Gastroesophageal sphincter (tissue), 4 donors: ENCODE measurements at regions not wholly inside any gene's neighbourhood (a gene's known extent, or its start where the extent isn't known, plus 50 kb on each side); places are given as distances from the start of the nearest gene placed in this dataset.

Experiments
- ATAC-seq: fragments of 150-250 bp; one replicate; pipeline ENCODE4 v1.9.1; 2016; ENCODE audit warnings: mild to moderate bottlenecking, moderate library complexity
- H3K27ac ChIP-seq, 4 donors: fragments of 200-600 bp; sonication (generic) in 3 of 4; 1 replicate in 3 of 4; 2 replicates in 1 of 4; pipeline ENCODE4 v1.5.1; 2016 to 2019
- H3K27me3 ChIP-seq: fragments of 200-600 bp; sonication (generic); one replicate; pipeline ENCODE4 v1.5.1; 2019
- H3K36me3 ChIP-seq, 2 donors: fragments of 200-600 bp; sonication (generic); one replicate each; pipeline ENCODE4 v1.5.1; 2019; ENCODE audit warnings: control low read depth in 1 of 2
- H3K4me1 ChIP-seq, 3 donors: fragments of 200-600 bp; sonication (generic); 1 replicate in 2 of 3; 2 replicates in 1 of 3; pipeline ENCODE4 v1.5.1; 2016 to 2019; ENCODE audit warnings: control low read depth in 2 of 3
- H3K4me3 ChIP-seq, 2 donors: fragments of 200-600 bp; sonication (generic); one replicate each; pipeline ENCODE4 v1.5.1; 2019; ENCODE audit warnings: mild to moderate bottlenecking in 1 of 2, moderate library complexity in 1 of 2
- H3K9me3 ChIP-seq, 3 donors: fragments of 200-600 bp; sonication (generic); one replicate each; pipeline ENCODE4 v1.5.1; 2017 to 2019; ENCODE audit warnings: control low read depth in 2 of 3
- EP300 ChIP-seq: sonication (generic); formaldehyde crosslinking; IDR thresholded peaks from one replicate; pipeline ENCODE4 v1.6.1; 2017; ENCODE audit warnings: antibody characterized with exemption, mild to moderate bottlenecking
- POLR2A ChIP-seq, 2 donors: fragments of 450-650 bp; IDR thresholded peaks; one replicate each; pipeline ENCODE4 v1.6.1; 2017; ENCODE audit warnings: antibody characterized with exemption in 2 of 2, mild to moderate bottlenecking in 2 of 2, moderate library complexity in 1 of 2
- POLR2AphosphoS5 ChIP-seq: sonication (generic); formaldehyde crosslinking; IDR thresholded peaks from one replicate; pipeline ENCODE4 v1.6.1; 2017; ENCODE audit warnings: antibody characterized with exemption
- WGBS, 2 donors: methylation state at CpG; one replicate each; pipeline ENCODE4 v1.1.5; 2018; ENCODE audit warnings: low coverage in 1 of 2; 5-methylcytosine and 5-hydroxymethylcytosine counted together
- TF ChIP-seq, protein P1 (sequence below), 4 experiments: fragments of 200-600 bp in 2 of 4; fragments of 450-650 bp in 2 of 4; sonication (generic) in 1 of 4; IDR thresholded peaks; one replicate each; pipeline ENCODE4 v1.5.1; 2017 to 2019; ENCODE audit warnings: antibody characterized with exemption in 4 of 4, mild to moderate bottlenecking in 2 of 4, moderate library complexity in 2 of 4

DNA sequence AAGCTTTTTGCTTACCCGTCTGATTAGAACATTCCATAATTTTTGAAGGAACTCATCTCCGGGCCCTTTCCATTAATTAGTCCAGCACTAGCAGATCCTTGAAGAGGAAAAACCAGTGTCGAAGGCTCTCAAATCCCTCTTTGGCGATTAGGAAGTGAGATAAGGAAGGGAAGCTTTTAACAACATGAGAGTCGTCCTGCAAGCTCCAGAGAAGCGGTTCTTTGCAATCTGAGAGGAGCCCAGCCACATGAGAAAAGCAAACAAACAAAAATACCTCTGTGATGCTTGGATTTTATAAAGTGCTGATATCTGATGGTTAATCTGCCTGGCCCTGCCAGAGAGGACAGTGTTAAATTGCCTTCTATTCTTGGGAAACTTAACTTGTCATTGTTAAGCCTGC, 339.8 kb upstream of the SALL1 start:
- Histone ChIP-seq H3K4me1 (no peaks in the 10 kb centered on the region), H3K36me3 (no peaks in the 10 kb centered on the region), H3K27me3 (peaks cover 6% of the 10 kb centered on the region), H3K4me3 (no peak overlapping the region), H3K9me3 (peaks cover 0 to under 1% (median 0%) of the 10 kb centered on the region in 3 donors), H3K27ac (no peak overlapping the region)
- 14 to 37% methylated on average over 2 to 6 of the region's 6 CpGs for WGBS, 2 donors
- TF ChIP-seq POLR2A (IDR thresholded peaks at IDR 0.05) (no peak), EP300 (no peak), POLR2AphosphoS5 (no peak)
- TF ChIP-seq, protein P1, sequence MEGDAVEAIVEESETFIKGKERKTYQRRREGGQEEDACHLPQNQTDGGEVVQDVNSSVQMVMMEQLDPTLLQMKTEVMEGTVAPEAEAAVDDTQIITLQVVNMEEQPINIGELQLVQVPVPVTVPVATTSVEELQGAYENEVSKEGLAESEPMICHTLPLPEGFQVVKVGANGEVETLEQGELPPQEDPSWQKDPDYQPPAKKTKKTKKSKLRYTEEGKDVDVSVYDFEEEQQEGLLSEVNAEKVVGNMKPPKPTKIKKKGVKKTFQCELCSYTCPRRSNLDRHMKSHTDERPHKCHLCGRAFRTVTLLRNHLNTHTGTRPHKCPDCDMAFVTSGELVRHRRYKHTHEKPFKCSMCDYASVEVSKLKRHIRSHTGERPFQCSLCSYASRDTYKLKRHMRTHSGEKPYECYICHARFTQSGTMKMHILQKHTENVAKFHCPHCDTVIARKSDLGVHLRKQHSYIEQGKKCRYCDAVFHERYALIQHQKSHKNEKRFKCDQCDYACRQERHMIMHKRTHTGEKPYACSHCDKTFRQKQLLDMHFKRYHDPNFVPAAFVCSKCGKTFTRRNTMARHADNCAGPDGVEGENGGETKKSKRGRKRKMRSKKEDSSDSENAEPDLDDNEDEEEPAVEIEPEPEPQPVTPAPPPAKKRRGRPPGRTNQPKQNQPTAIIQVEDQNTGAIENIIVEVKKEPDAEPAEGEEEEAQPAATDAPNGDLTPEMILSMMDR (IDR thresholded peaks at IDR 0.05), result no peak
- ATAC-seq, result no peak

DNA sequence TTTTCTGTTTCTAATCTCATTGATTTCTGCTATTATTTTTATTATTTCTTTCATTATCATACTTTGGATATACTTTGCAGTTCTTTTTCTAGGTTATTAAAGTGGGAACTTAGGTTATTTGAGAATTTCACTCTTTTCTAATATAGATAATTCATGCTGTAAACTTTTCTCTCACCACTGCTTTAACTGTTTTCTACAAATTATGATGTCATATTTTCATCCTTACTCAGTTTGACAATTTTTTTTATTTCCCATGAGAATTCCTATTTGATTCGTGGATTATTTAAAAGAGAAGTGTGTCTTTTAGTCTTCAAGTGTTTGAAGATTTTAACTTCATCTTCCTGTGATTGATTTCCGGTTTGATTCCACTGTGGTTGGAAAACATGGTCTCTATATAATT, 336.8 kb upstream of the SALL1 start:
- no peak for ATAC-seq
- Histone ChIP-seq H3K4me3 (no peak overlapping the region), H3K9me3 (peaks cover 0 to 12% (median 0%) of the 10 kb centered on the region in 3 donors), H3K27me3 (peaks cover 6% of the 10 kb centered on the region), H3K4me1 (no peaks in the 10 kb centered on the region), H3K27ac (no peak overlapping the region), H3K36me3 (no peaks in the 10 kb centered on the region)
- TF ChIP-seq POLR2A (IDR thresholded peaks at IDR 0.05) (no peak), EP300 (no peak)
- 83 to 90% methylated on average over 2 of the region's 2 CpGs for WGBS, 2 donors

DNA sequence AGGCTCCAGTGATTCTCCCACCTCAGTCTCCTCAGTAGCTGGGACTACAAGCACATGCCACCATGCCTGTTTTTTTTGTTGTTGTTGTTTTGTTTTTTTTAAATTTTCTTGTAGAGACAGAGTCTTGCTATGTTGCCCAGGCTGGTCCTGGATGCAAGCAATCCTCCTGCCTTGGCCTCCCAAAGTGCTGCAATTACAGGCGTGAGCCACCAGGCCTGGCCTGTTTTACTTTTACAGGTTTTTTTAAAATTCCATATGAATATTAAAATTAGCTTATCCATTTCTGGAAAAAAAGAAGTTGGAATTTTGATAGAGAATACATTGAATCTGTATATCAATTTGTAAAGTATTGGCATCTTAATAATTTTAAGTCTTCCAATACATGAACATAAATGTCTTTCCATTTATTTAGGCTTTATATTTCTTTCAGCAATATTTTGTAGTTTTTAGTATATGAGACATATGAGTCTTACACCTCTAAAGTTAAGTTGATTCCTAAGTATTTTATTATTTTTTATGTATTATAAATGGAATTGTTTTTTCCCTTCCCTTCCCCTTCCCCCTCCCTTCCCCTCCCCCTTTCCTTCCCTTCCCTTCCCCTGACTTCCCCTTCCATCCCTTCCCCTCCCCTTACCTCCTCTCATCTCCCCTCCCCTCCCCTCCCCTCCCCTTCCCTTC, 323.5 kb upstream of the SALL1 start:
- H3K27ac ChIP-seq, result no peak overlapping the region
- H3K4me3 ChIP-seq, result no peak overlapping the region
- WGBS, 2 donors, result 100% methylated on average over 1 of the region's 1 CpG
- ATAC-seq, result no peak
- no peaks in the 10 kb centered on the region for H3K27me3 ChIP-seq
- no peaks in the 10 kb centered on the region for H3K4me1 ChIP-seq
- H3K36me3 ChIP-seq, result no peaks in the 10 kb centered on the region
- TF ChIP-seq POLR2AphosphoS5 (no peak), EP300 (no peak), POLR2A (IDR thresholded peaks at IDR 0.05) (no peak)
- TF ChIP-seq, protein P1 (IDR thresholded peaks at IDR 0.05), result no peak
- no peaks in the 10 kb centered on the region for H3K9me3 ChIP-seq

DNA sequence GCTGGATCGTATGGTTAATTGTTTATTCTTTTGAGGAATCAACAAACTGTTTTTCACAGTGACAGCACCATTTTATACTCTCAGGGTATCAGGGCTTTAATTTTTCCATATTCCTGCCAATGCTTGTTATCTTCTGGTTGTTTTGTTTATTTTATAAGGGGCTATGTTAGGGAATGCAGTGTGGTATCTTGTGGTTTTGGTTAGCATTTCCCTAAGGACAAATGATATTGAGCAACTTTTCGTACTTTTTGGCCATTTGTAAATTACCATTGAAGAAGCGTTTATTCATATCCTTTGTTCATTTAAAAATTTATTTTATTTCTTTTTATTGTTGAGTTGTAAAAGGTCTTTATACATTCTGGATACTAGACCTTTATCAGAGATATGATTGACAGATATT, 322.0 kb upstream of the SALL1 start:
- Histone ChIP-seq H3K9me3 (no peaks in the 10 kb centered on the region), H3K4me1 (no peaks in the 10 kb centered on the region), H3K36me3 (no peaks in the 10 kb centered on the region), H3K4me3 (no peak overlapping the region), H3K27ac (no peak overlapping the region), H3K27me3 (no peaks in the 10 kb centered on the region)
- no peak for ATAC-seq
- TF ChIP-seq, protein P1 (IDR thresholded peaks at IDR 0.05), result no peak
- TF ChIP-seq POLR2A (IDR thresholded peaks at IDR 0.05), result no peak
- TF ChIP-seq POLR2AphosphoS5, result no peak
- no peak for TF ChIP-seq EP300
- 66 to 72% methylated on average over 2 to 3 of the region's 3 CpGs for WGBS, 2 donors

DNA sequence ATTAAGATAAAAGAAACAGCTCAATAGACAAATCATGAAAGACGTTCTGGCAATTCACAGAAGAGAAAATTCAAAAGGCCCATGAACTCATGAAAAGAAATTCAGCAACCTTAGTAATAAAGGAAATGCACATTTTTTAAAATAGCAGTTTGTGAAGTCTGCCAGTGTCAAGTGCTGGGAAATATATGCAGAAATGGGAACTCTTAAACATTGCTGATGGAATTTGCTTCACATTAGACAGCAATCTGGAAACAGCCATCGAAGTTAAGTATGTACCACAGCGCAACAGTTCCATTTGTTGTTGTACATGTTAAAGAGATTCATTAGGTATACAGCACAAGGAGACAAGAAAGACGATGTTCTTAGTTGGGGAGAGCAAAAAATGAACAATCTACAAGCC, 319.4 kb upstream of the SALL1 start:
- no peaks in the 10 kb centered on the region for H3K36me3 ChIP-seq
- no peak overlapping the region for H3K4me3 ChIP-seq
- H3K27ac ChIP-seq, result no peak overlapping the region
- H3K9me3 ChIP-seq, result no peaks in the 10 kb centered on the region
- H3K4me1 ChIP-seq, result no peaks in the 10 kb centered on the region
- TF ChIP-seq EP300 (no peak), POLR2A (IDR thresholded peaks at IDR 0.05) (no peak), POLR2AphosphoS5 (no peak)
- no peaks in the 10 kb centered on the region for H3K27me3 ChIP-seq
- ATAC-seq, result no peak
- 29 to 39% methylated on average over 4 of the region's 4 CpGs for WGBS, 2 donors

DNA sequence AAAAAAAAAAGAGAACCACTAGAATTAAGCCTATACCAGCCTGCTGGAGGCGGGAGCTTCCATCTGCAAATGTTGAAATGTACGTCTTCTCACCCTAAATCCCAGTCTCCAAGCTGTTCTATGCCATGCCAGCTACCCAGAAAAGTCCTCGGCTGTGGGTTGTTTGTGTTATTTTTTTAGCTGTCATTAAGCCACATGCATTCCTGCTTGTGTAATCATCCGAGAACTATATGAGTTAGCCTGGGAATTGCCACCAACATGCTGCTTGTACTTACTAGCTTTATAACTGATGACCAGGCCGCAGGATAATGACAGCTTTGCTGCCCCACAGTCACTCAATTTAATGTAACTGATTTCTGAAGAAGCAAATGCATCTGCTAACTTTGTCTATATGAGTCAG, 313.9 kb upstream of the SALL1 start:
- Histone ChIP-seq H3K27ac (no peak overlapping the region), H3K4me3 (no peak overlapping the region), H3K9me3 (no peaks in the 10 kb centered on the region), H3K4me1 (no peaks in the 10 kb centered on the region), H3K36me3 (no peaks in the 10 kb centered on the region), H3K27me3 (no peaks in the 10 kb centered on the region)
- no peak for TF ChIP-seq POLR2AphosphoS5
- TF ChIP-seq, protein P1 (IDR thresholded peaks at IDR 0.05), result no peak
- TF ChIP-seq EP300, result no peak
- no peak for TF ChIP-seq POLR2A (IDR thresholded peaks at IDR 0.05)
- 86 to 87% methylated on average over 3 to 5 of the region's 5 CpGs for WGBS, 2 donors
- no peak for ATAC-seq
